Neuronal stem cell (in vitro differentiated cells): ENCODE measurements at regions not wholly inside any gene's neighbourhood (a gene's known extent, or its start where the extent isn't known, plus 50 kb on each side); places are given as distances from the start of the nearest gene placed in this dataset.

Experiments used
- DNase-seq: peaks from one replicate; pipeline ENCODE4 v3.0.0-alpha.2; 2013; ENCODE audit warnings: low spot score
- H2AFZ ChIP-seq: one replicate; pipeline ENCODE4 v1.6.1; 2013; ENCODE audit warnings: mild to moderate bottlenecking, low read length, inconsistent platforms
- H2AK5ac ChIP-seq: 2 replicates; pipeline ENCODE4 v1.6.1; 2013; ENCODE audit warnings: low read depth, mild to moderate bottlenecking, inconsistent platforms, low read length, moderate library complexity, mixed read lengths
- H2BK120ac ChIP-seq: 2 replicates; pipeline ENCODE4 v1.6.1; 2013; ENCODE audit warnings: low read depth, mild to moderate bottlenecking, inconsistent platforms, low read length, moderate library complexity, mixed read lengths
- H2BK12ac ChIP-seq: one replicate; pipeline ENCODE4 v1.6.1; 2013; ENCODE audit warnings: low read length, inconsistent platforms
- H2BK15ac ChIP-seq: 2 replicates; pipeline ENCODE4 v1.6.1; 2013; ENCODE audit warnings: mild to moderate bottlenecking, low read length, inconsistent platforms, mixed read lengths
- H2BK5ac ChIP-seq: one replicate; pipeline ENCODE4 v1.6.1; 2013; ENCODE audit warnings: inconsistent platforms, mild to moderate bottlenecking, low read length, moderate library complexity
- H3K14ac ChIP-seq: one replicate; pipeline ENCODE4 v1.6.1; 2013; ENCODE audit warnings: low read length, inconsistent platforms
- H3K18ac ChIP-seq: 2 replicates; pipeline ENCODE4 v1.6.1; 2013; ENCODE audit warnings: low read length, inconsistent platforms
- H3K23ac ChIP-seq: 2 replicates; pipeline ENCODE4 v1.6.1; 2013; ENCODE audit warnings: low read depth, mild to moderate bottlenecking, mixed read lengths, low read length, inconsistent platforms; ENCODE audit not compliant: poor library complexity
- H3K27ac ChIP-seq: replicated peaks from 3 replicates; pipeline ENCODE4 v1.5.1; 2013; ENCODE audit warnings: low read length, inconsistent platforms
- H3K27me3 ChIP-seq, 3 experiments: 2 replicates each; pipeline ENCODE4 v1.6.1; 2013; ENCODE audit warnings: low read length in 3 of 3, mild to moderate bottlenecking in 2 of 3, inconsistent platforms in 1 of 3, low read depth in 1 of 3, mixed read lengths in 1 of 3, moderate library complexity in 1 of 3; ENCODE audit not compliant: control insufficient read depth in 3 of 3, insufficient read depth in 3 of 3
- H3K36me3 ChIP-seq, 2 donors: replicated peaks in 1 of 2; 2 replicates each; pipeline ENCODE4 v1.6.1; 2013; ENCODE audit warnings: low read length in 2 of 2; ENCODE audit not compliant: control insufficient read depth in 2 of 2, insufficient read depth in 2 of 2
- H3K4ac ChIP-seq: 2 replicates; pipeline ENCODE4 v1.6.1; 2013; ENCODE audit warnings: inconsistent platforms, mild to moderate bottlenecking, low read length, moderate library complexity
- H3K4me1 ChIP-seq, 2 donors: 1 replicate in 1 of 2; 2 replicates in 1 of 2; pipeline ENCODE4 v1.6.1; 2013; ENCODE audit warnings: low read length in 2 of 2, low read depth in 1 of 2; ENCODE audit not compliant: control insufficient read depth in 2 of 2, insufficient read depth in 1 of 2
- H3K4me2 ChIP-seq: one replicate; pipeline ENCODE4 v1.6.1; 2013; ENCODE audit warnings: mild to moderate bottlenecking, low read length, inconsistent platforms; ENCODE audit not compliant: insufficient read depth, poor library complexity, severe bottlenecking
- H3K4me3 ChIP-seq, 2 donors: 2 replicates each; pipeline ENCODE4 v1.5.1; 2013; ENCODE audit warnings: low read length in 2 of 2, mild to moderate bottlenecking in 2 of 2, inconsistent platforms in 1 of 2, moderate library complexity in 1 of 2
- H3K79me1 ChIP-seq: one replicate; pipeline ENCODE4 v1.6.1; 2013; ENCODE audit warnings: low read depth, mild to moderate bottlenecking, inconsistent platforms, low read length, moderate library complexity
- H3K9ac ChIP-seq: one replicate; pipeline ENCODE4 v1.6.1; 2013; ENCODE audit warnings: mild to moderate bottlenecking, low read depth, low read length, inconsistent platforms; ENCODE audit not compliant: poor library complexity
- H3K9me3 ChIP-seq, 2 donors: replicated peaks in 1 of 2; 2 replicates each; pipeline versions ENCODE3 to v1.6.1; 2013; ENCODE audit warnings: low read length in 2 of 2, mild to moderate bottlenecking in 2 of 2, inconsistent platforms in 1 of 2, low read depth in 1 of 2, mixed read lengths in 1 of 2, moderate library complexity in 1 of 2; ENCODE audit not compliant: control insufficient read depth in 2 of 2, insufficient read depth in 1 of 2
- H4K8ac ChIP-seq: one replicate; pipeline ENCODE4 v1.6.1; 2013; ENCODE audit warnings: low read depth, mild to moderate bottlenecking, inconsistent platforms, low read length, moderate library complexity
- H4K91ac ChIP-seq: one replicate; pipeline ENCODE4 v1.6.1; 2013; ENCODE audit warnings: low read length, low read depth, mild to moderate bottlenecking, inconsistent platforms; ENCODE audit not compliant: poor library complexity
- WGBS, 2 donors: extraction: QIAGEN DNeasy Blood & Tissue Kit; methylation state at CpG; one replicate each; pipeline ENCODE4 v1.1.7; 2013; ENCODE audit warnings: missing lambda C conversion rate in 2 of 2, mixed read lengths in 1 of 2; ENCODE audit not compliant: insufficient read length in 2 of 2, insufficient replicate concordance in 1 of 2; ENCODE audit errors: extremely low coverage in 2 of 2; 5-methylcytosine and 5-hydroxymethylcytosine counted together

GRCh38 chr5:1701884-1702283 lies 97.8 kb downstream of the MRPL36 start:
- Histone ChIP-seq H2BK120ac (no peak overlapping the region), H2AFZ (no peak overlapping the region), H4K8ac (no peak overlapping the region), H3K9me3 (no peaks in the 10 kb centered on the region), H2AK5ac (no peak overlapping the region), H2BK12ac (no peak overlapping the region), H3K36me3 (no peaks in the 10 kb centered on the region), H3K18ac (peak overlapping the region; percentile 24), H3K23ac (no peak overlapping the region), H3K4me3 (no peak overlapping the region), H4K91ac (peak overlapping the region; percentile 38), H2BK15ac (peak overlapping the region; percentile 50), H3K14ac (no peak overlapping the region), H3K27me3 (peaks cover 0 to 6% (median 0%) of the 10 kb centered on the region in 3 experiments), H3K4me2 (no peak overlapping the region), H3K79me1 (peaks cover 3% of the 10 kb centered on the region), H2BK5ac (no peak overlapping the region), H3K9ac (no peak overlapping the region), H3K4ac (no peak overlapping the region), H3K27ac (no peak overlapping the region), H3K4me1 (no peaks in the 10 kb centered on the region)
- WGBS, 2 donors: no CpG with 5 or more reads among the region's 22 CpGs
- no peak for DNase-seq

GRCh38 chr5:1701216-1701864 lies 98.3 kb downstream of the MRPL36 start:
- H3K27ac ChIP-seq: no peak overlapping the region
- no peak overlapping the region for H2BK120ac ChIP-seq
- H3K18ac ChIP-seq: no peak overlapping the region
- peaks cover 3% of the 10 kb centered on the region for H3K79me1 ChIP-seq
- no peak overlapping the region for H3K23ac ChIP-seq
- no peak overlapping the region for H2AFZ ChIP-seq
- H2BK15ac ChIP-seq: no peak overlapping the region
- H2BK12ac ChIP-seq: no peak overlapping the region
- DNase-seq: no peak
- H3K27me3 ChIP-seq: peaks cover 0 to 6% (median 0%) of the 10 kb centered on the region in 3 experiments
- no peaks in the 10 kb centered on the region for H3K36me3 ChIP-seq
- no peak overlapping the region for H4K8ac ChIP-seq
- no peak overlapping the region for H3K4ac ChIP-seq
- no peaks in the 10 kb centered on the region for H3K4me1 ChIP-seq
- no peak overlapping the region for H3K14ac ChIP-seq
- H3K4me3 ChIP-seq: no peak overlapping the region
- no peak overlapping the region for H2AK5ac ChIP-seq
- H2BK5ac ChIP-seq: no peak overlapping the region
- H3K9ac ChIP-seq: no peak overlapping the region
- no peak overlapping the region for H3K4me2 ChIP-seq
- no peak overlapping the region for H4K91ac ChIP-seq
- no CpG with 5 or more reads among the region's 15 CpGs for WGBS, 2 donors
- no peaks in the 10 kb centered on the region for H3K9me3 ChIP-seq

GRCh38 chr5:1699394-1699793 lies 100.2 kb downstream of the MRPL36 start:
- Histone ChIP-seq H3K4me1 (no peaks in the 10 kb centered on the region), H3K27me3 (peaks cover 0 to 6% (median 0%) of the 10 kb centered on the region in 3 experiments), H2BK12ac (no peak overlapping the region), H4K8ac (no peak overlapping the region), H3K4me2 (no peak overlapping the region), H2BK120ac (no peak overlapping the region), H3K9ac (peak overlapping the region; percentile 39), H3K14ac (no peak overlapping the region), H3K4me3 (no peak overlapping the region), H2BK5ac (no peak overlapping the region), H3K9me3 (no peaks in the 10 kb centered on the region), H3K23ac (no peak overlapping the region), H3K4ac (no peak overlapping the region), H2AFZ (no peak overlapping the region), H3K79me1 (peaks cover 3% of the 10 kb centered on the region), H2BK15ac (no peak overlapping the region), H3K27ac (no peak overlapping the region), H3K18ac (no peak overlapping the region), H4K91ac (no peak overlapping the region), H3K36me3 (no peaks in the 10 kb centered on the region), H2AK5ac (no peak overlapping the region)
- WGBS, 2 donors: no CpG with 5 or more reads among the region's 6 CpGs
- DNase-seq: no peak

GRCh38 chr5:1698589-1699316 lies 100.9 kb downstream of the MRPL36 start:
- Histone ChIP-seq H3K27me3 (peaks cover 0 to 6% (median 0%) of the 10 kb centered on the region in 3 experiments), H4K8ac (no peak overlapping the region), H3K18ac (no peak overlapping the region), H3K4me2 (no peak overlapping the region), H2AFZ (no peak overlapping the region), H2BK12ac (no peak overlapping the region), H3K79me1 (peaks cover 2% of the 10 kb centered on the region), H3K14ac (no peak overlapping the region), H3K9me3 (no peaks in the 10 kb centered on the region), H3K4ac (no peak overlapping the region), H2BK120ac (no peak overlapping the region), H3K36me3 (no peaks in the 10 kb centered on the region), H3K27ac (no peak overlapping the region), H3K4me3 (no peak overlapping the region), H3K23ac (no peak overlapping the region), H4K91ac (no peak overlapping the region), H3K9ac (no peak overlapping the region), H2BK15ac (no peak overlapping the region), H2AK5ac (no peak overlapping the region), H2BK5ac (no peak overlapping the region), H3K4me1 (no peaks in the 10 kb centered on the region)
- no CpG with 5 or more reads among the region's 12 CpGs for WGBS, 2 donors
- DNase-seq: no peak
